LHCN-M2 (cell line): ENCODE measurements at regions not wholly inside any gene's neighbourhood (a gene's known extent, or its start where the extent isn't known, plus 50 kb on each side); places are given as distances from the start of the nearest gene placed in this dataset.

Source experiments
- DNase-seq: peaks from one replicate; pipeline ENCODE4 v3.0.0-alpha.2; 2012; ENCODE audit warnings: low read depth

DNA sequence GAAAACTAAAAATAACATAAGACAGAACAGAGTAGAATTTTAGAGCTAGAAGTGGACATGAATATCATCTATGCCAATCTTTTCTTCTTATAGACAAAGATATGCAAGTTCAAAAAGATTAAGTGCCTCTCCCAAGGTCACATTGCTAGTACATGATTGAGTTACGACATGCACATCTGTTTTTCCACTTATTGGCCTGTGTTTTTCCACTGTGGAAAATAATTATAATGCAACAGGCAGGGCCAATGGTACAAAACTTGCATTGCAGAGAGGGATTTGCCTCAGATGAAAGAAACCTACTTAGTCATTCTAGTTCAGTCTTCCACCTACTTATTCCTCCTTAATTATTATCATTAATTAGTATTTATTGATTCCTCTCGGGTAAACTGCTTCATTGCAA, 407.8 kb upstream of the SGCD start:
- no peak for DNase-seq

GRCh38 chr5:155919725-155920124, 407.2 kb upstream of the SGCD start:
- DNase-seq: no peak

DNA sequence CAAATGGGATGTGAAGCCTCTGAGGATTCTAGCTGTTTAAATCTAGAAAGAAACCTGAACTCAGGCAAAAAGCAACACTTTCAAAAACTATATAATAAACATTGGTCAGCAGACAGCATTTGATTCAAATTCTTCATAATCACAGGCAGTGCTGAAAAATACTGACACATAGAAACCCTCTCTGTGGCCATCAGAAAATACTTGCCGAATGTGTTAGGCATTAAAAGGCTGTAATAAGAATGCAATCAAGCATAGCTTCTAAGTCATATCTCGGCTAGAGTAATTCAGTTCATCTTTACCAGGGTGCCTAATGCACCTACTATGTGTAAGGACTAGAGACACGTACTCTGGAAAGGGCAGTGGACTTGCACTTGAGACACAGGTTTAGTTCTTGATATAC, 405.3 kb upstream of the SGCD start:
- no peak for DNase-seq

- DNase-seq: no peak
Measured at GRCh38 chr5:155923784-155924183, 403.2 kb upstream of the SGCD start.

DNA sequence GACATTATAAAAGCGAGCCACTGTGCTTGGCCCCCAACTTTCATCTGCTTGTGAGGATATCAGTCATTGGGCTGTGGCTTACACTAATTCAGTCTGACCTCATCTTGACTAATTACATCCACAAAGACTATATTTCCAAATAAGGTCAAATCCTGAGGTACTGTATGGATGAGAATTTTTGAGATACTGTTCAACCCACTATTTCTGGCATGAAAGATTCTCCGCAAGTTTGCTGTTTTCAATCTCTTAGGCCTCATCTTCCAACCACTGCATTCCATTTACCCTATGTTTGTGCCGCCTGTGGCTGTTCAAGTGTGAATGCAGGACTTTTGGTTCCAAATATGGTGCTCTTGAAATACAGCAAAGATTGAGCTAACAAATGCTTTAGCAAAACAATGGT, 400.9 kb upstream of the SGCD start:
- DNase-seq: no peak

GRCh38 chr5:155926766-155927165, 400.2 kb upstream of the SGCD start:
- DNase-seq: no peak

DNA sequence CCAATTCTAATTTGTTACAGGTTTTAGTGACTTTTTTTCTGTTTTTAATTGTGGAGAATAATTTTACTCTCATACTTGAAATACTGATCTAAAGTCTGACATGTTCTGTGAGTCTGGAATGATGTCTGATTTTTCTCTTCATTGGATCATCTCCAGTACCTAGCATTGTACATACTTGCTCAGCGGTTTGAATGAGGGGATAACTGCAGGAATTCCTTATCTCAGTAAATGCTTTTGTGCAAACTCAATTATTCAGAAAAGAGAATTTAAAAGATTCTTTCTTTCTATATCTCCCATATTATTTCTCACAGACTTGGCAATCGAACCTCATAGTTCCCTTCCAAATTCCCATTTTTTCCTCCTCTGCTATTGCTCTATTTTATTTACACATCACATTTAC, 397.9 kb upstream of the SGCD start:
- no peak for DNase-seq

GRCh38 chr5:155934964-155935363, 392.0 kb upstream of the SGCD start:
- DNase-seq: no peak

DNA sequence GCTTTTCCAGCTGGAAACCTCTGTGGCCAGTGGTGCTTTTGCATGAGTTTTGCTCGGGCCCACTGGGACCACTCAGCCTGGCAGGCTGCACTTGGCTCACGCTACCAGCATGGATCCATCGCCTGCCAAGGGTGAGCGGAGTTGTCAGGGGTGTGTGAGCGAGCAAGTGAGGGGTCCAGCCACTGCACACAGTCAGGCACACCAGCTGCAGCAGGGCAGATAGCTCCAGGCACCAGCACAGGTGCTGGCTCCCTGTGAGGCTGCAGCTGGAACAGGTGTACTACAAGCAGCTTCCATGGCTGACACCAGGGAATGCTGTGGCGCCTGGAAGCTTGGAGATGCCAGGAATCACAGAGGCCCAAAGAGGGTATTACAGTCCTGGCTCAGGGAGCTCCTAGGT, 391.2 kb upstream of the SGCD start:
- DNase-seq: no peak

DNA sequence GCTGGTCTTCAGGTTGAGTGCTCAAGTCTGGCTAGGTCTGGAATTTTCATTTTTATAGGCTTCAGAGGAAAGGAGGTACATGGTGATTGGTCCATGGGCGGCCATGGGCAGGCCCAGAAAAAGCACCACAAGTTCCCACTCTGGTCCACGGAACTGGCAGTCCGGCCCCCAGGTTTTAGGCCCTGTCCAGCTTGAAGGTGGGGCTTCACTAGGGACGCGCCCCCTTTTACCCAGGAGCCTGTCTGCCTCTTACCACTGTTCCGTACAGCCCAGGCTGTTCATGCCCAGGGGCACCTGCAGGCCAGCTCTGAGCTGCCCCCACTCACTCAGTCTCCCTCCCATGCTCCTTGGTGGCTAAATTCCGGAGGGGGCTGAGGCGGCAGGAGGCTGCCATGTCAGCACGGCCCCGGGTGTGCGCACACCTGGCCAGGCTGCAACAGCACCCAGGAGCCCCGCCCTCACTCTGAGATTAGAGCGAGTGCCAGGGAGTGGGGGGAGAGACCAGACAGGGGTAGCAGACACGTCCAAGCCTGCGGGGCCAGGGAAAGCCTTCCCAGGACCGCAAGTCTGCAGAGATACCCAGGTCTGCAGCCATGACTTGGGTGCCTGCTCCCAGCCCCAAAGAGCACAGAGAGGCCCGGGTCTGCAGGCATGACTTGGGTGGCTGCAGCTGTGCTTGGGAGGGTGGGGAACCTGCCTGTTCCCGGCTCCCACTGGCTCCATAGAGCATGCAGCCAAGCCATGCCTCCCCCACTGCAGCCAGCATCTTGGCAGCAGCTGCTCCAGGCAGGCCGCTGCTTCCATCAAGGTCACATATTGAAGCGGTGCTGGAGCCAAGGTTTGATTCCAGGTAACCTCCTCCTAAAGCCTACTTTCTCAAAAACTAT, 390.2 kb upstream of the SGCD start:
- no peak for DNase-seq

- no peak for DNase-seq
Measured at GRCh38 chr5:155938051-155938450, 388.9 kb upstream of the SGCD start.

DNA sequence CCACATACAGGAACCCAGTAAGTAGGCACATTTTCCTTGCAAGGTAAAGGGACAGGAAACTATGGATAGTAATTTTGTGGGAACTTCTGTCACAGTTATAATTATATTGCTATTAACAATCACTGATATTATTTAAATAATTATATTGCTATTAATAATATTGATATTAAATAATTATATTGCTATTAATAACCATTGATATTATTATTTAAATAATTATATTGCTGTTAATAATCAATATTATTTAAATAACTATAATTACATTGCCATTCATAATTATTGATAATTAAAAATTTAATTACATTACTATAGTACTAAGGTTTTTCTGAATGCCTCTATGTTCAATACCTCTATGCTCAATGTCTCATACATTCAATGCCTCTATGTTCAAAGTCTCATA, 385.6 kb upstream of the SGCD start:
- DNase-seq: no peak

GRCh38 chr5:155943516-155944407, 383.2 kb upstream of the SGCD start:
- peak; percentile 5 for DNase-seq

GRCh38 chr5:155947394-155948062, 379.4 kb upstream of the SGCD start:
- DNase-seq: no peak

GRCh38 chr5:155948576-155948975, 378.4 kb upstream of the SGCD start:
- no peak for DNase-seq

DNA sequence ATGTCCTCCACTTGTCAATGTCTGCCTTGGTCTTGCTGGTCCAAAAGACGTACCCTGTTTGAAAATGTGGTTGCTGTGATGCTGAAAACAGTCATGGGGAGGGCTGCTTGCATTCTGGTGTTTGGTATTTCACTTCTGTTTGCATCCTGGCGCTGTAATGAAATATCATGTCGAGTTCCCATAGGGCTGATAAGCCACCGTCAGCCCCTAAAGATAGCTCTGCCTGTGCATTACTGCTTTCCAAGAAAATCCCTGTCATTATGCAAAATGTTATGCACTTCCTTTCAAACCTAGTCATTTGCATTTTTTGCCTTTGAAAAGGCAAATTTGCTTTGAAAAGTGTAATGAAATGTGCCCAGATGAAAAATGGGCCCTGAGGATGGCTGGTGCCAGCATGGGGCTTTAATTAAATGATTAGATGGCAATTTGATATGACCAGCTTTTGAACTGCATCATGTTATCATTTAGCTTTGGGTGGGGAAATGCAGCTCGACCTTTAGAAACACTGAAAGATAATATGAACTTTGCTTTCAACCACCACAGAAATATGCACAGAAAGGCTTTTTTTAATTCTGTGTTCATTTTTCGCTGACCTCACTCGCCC, 374.4 kb upstream of the SGCD start:
- DNase-seq: no peak

GRCh38 chr5:155953335-155953734, 373.6 kb upstream of the SGCD start:
- no peak for DNase-seq

GRCh38 chr5:155954701-155955445, 372.1 kb upstream of the SGCD start:
- no peak for DNase-seq

DNA sequence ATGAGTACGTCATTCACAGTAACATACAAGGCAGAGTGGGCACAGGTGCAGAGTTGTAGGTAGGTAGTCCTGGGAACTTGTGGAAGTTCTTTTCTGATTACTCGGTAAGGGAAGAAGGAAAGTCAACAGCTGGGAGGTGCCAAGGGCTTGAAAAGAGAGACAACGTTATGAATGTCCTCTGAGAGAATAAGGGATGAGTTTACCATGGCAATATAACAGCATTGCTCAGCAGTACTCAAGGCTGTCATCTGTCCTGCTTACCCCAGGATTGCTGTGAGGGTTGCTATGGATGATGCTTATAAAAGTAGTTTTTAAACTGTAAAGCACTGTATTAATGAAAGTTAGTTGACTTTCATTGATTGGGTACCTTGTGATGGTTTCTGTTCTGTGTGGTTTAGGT, 369.1 kb upstream of the SGCD start:
- DNase-seq: no peak

GRCh38 chr5:155959082-155959481, 367.9 kb upstream of the SGCD start:
- no peak for DNase-seq

DNA sequence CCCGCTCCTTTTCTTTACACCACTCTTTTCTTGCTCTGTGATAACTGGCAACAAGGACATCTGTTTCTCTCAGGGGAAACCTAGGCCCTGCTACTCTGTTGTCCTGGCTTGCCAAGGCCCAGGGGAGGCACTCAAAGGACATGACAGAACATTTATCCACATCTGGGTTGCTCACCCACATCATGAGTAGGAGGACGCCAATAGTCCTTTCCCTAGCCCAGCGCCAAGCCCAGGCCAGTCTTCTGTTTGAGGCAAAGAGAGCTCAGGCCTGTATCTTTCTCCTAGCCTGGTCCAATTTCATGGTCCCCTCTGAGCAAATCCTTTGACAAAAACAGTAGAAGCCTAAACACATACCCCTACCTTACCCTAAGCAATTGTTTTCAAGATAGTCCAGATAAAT, 366.8 kb upstream of the SGCD start:
- DNase-seq: no peak
